ENCODE measurements at regions not wholly inside any gene's neighbourhood (a gene's known extent, or its start where the extent isn't known, plus 50 kb on each side); places are given as distances from the start of the nearest gene placed in this dataset.

GRCh38 chr5:173693670-173694069 is 77.2 kb upstream of the BOD1 start:
- no peak for TF ChIP-seq POLR2A (IDR thresholded peaks at IDR 0.05)
- no peak for TF ChIP-seq CTCF (IDR thresholded peaks at IDR 0.05)
- no peaks in the 10 kb centered on the region for H3K9me3 ChIP-seq
- WGBS, 2 donors: 39 to 46% methylated on average over 5 of the region's 5 CpGs
- ATAC-seq: no peak
- no peak overlapping the region for H3K4me3 ChIP-seq
- H3K4me1 ChIP-seq: peaks cover 50% of the 10 kb centered on the region
- H3K36me3 ChIP-seq (replicated peaks in 1 of 2; ENCODE audit: insufficient read depth in 1 of 2, low read depth in 2 of 2): no peaks in the 10 kb centered on the region
- intact Hi-C loops (cut with DNase I): no loop called here
- H3K27ac ChIP-seq: peak overlapping the region in 1 of 4 donors; percentile 27
- peak in 2 of 4 donors; percentile 29 to 59 for DNase-seq
- no peaks in the 10 kb centered on the region for H3K27me3 ChIP-seq

- Histone ChIP-seq H3K27ac (peak overlapping the region in 3 of 4 donors; percentile 1 to 88 (median 86)), H3K4me1 (peaks cover 38% of the 10 kb centered on the region), H3K4me3 (no peak overlapping the region), H3K36me3 (replicated peaks in 1 of 2; ENCODE audit: insufficient read depth in 1 of 2, low read depth in 2 of 2) (no peaks in the 10 kb centered on the region), H3K27me3 (no peaks in the 10 kb centered on the region), H3K9me3 (no peaks in the 10 kb centered on the region)
- ATAC-seq (no peak), DNase-seq (no peak)
- TF ChIP-seq CTCF (IDR thresholded peaks at IDR 0.05): no peak
- TF ChIP-seq POLR2A (IDR thresholded peaks at IDR 0.05): no peak
- WGBS, 2 donors: 91 to 92% methylated on average over 3 of the region's 3 CpGs
- intact Hi-C loops (cut with DNase I): no loop called here
These were observed 79.8 kb upstream of the BOD1 start for GRCh38 chr5:173696216-173696615.

- no peaks in the 10 kb centered on the region for H3K36me3 ChIP-seq (replicated peaks in 1 of 2; ENCODE audit: insufficient read depth in 1 of 2, low read depth in 2 of 2)
- H3K27ac ChIP-seq: peak overlapping the region; percentile 58 to 88 (median 78)
- no peak overlapping the region for H3K4me3 ChIP-seq
- H3K27me3 ChIP-seq: no peaks in the 10 kb centered on the region
- no peaks in the 10 kb centered on the region for H3K9me3 ChIP-seq
- ATAC-seq (peak; percentile 82), DNase-seq (peak; percentile 69 to 93 (median 88))
- peaks cover 36% of the 10 kb centered on the region for H3K4me1 ChIP-seq
- WGBS, 2 donors: 38% methylated on average over 11 of the region's 11 CpGs
- intact Hi-C loops (cut with DNase I): no loop called here
- TF ChIP-seq CTCF (IDR thresholded peaks at IDR 0.05) (no peak), POLR2A (IDR thresholded peaks at IDR 0.05) (peak in 1 of 3 donors; percentile 46)
These were observed 81.6 kb upstream of the BOD1 start for GRCh38 chr5:173697931-173698579.

- Histone ChIP-seq H3K4me1 (peaks cover 28% of the 10 kb centered on the region), H3K4me3 (no peak overlapping the region), H3K27me3 (no peaks in the 10 kb centered on the region), H3K36me3 (replicated peaks in 1 of 2; ENCODE audit: insufficient read depth in 1 of 2, low read depth in 2 of 2) (no peaks in the 10 kb centered on the region), H3K27ac (no peak overlapping the region), H3K9me3 (no peaks in the 10 kb centered on the region)
- DNase-seq (no peak), ATAC-seq (no peak)
- WGBS, 2 donors: 83 to 93% methylated on average over 2 of the region's 2 CpGs
- no peak for TF ChIP-seq POLR2A (IDR thresholded peaks at IDR 0.05)
- intact Hi-C loops (cut with DNase I): loop anchor here (10.0 kb wide), 1 partner anchor 75 kb away; no protein-coding TSS in a partner anchor
These were observed 83.5 kb upstream of the BOD1 start for GRCh38 chr5:173699966-173700365.

- no peak overlapping the region for H3K27ac ChIP-seq
- intact Hi-C loops (cut with DNase I): loop anchor here (10.0 kb wide), 1 partner anchor 79 kb away; no protein-coding TSS in a partner anchor
- H3K4me3 ChIP-seq: no peak overlapping the region
- no peak for TF ChIP-seq POLR2A (IDR thresholded peaks at IDR 0.05)
- TF ChIP-seq CTCF (IDR thresholded peaks at IDR 0.05): no peak
- H3K4me1 ChIP-seq: peaks cover 34% of the 10 kb centered on the region
- no peak for DNase-seq
- ATAC-seq: no peak
- H3K9me3 ChIP-seq: no peaks in the 10 kb centered on the region
- H3K36me3 ChIP-seq (replicated peaks in 1 of 2; ENCODE audit: insufficient read depth in 1 of 2, low read depth in 2 of 2): no peaks in the 10 kb centered on the region
- H3K27me3 ChIP-seq: no peaks in the 10 kb centered on the region
- WGBS, 2 donors: 76 to 79% methylated on average over 4 of the region's 4 CpGs
These were observed 87.0 kb upstream of the BOD1 start for GRCh38 chr5:173703466-173703865.

All from body of pancreas (tissue), 4 donors.